Thoracic aorta (tissue), 2 donors: ENCODE measurements at regions not wholly inside any gene's neighbourhood (a gene's known extent, or its start where the extent isn't known, plus 50 kb on each side); places are given as distances from the start of the nearest gene placed in this dataset.

ENCODE experiments used
- ATAC-seq: fragments of 150-250 bp; one replicate; pipeline ENCODE4 v1.8.0; 2017; ENCODE audit warnings: low read depth; ENCODE audit not compliant: insufficient number of reproducible peaks, low FRiP score
- DNase-seq: peaks from one replicate; pipeline ENCODE4 v3.0.0-alpha.2; 2020; ENCODE audit warnings: low spot score
- H3K27ac ChIP-seq, 2 donors: fragments of 200-600 bp; sonication (generic); 1 replicate in 1 of 2; 2 replicates in 1 of 2; pipeline ENCODE4 v1.5.1; 2016; ENCODE audit warnings: mild to moderate bottlenecking in 2 of 2, moderate library complexity in 2 of 2
- H3K27me3 ChIP-seq: fragments of 200-600 bp; sonication (generic); replicated peaks from 2 replicates; pipeline ENCODE4 v1.6.0; 2016; ENCODE audit warnings: mild to moderate bottlenecking; ENCODE audit not compliant: insufficient read depth
- H3K36me3 ChIP-seq: fragments of 200-600 bp; sonication (generic); one replicate; pipeline ENCODE4 v1.5.1; 2016
- H3K4me1 ChIP-seq, 2 donors: fragments of 200-600 bp; sonication (generic); 1 replicate in 1 of 2; 2 replicates in 1 of 2; pipeline versions ENCODE4 v1.5.1 to v1.6.0; 2016; ENCODE audit warnings: low read depth in 2 of 2, mild to moderate bottlenecking in 1 of 2; ENCODE audit not compliant: control insufficient read depth in 1 of 2
- H3K4me3 ChIP-seq: fragments of 200-600 bp; sonication (generic); 2 replicates; pipeline ENCODE4 v1.5.1; 2016; ENCODE audit warnings: mild to moderate bottlenecking
- H3K9me3 ChIP-seq: fragments of 200-600 bp; sonication (generic); 2 replicates; pipeline ENCODE4 v1.5.1; 2016
- TF ChIP-seq, protein P1 (sequence below): fragments of 200-600 bp; sonication (generic); IDR thresholded peaks from one replicate; pipeline ENCODE4 v1.5.1; 2019; ENCODE audit warnings: antibody characterized with exemption

DNA sequence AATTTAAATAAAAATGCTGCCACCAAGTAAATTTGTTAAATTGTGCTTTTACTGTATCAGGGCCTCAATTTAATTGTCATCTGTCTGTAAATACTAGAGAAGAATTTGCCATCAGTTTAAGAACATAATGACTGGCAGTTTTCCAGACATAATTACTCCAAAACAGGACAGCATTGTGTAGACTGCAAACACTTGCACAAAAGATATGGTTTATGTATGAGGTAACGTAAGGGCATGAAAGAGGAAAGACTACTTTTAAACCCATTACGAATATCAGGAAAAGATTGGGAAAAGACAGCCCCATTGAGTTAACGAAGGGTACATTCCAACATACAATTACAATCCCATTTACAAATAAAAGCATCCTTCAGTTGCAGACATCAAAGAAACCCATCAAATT lies 59.8 kb upstream of the KRR1 start:
- H3K27me3 ChIP-seq, result no peaks in the 10 kb centered on the region
- no peak for DNase-seq
- TF ChIP-seq, protein P1, sequence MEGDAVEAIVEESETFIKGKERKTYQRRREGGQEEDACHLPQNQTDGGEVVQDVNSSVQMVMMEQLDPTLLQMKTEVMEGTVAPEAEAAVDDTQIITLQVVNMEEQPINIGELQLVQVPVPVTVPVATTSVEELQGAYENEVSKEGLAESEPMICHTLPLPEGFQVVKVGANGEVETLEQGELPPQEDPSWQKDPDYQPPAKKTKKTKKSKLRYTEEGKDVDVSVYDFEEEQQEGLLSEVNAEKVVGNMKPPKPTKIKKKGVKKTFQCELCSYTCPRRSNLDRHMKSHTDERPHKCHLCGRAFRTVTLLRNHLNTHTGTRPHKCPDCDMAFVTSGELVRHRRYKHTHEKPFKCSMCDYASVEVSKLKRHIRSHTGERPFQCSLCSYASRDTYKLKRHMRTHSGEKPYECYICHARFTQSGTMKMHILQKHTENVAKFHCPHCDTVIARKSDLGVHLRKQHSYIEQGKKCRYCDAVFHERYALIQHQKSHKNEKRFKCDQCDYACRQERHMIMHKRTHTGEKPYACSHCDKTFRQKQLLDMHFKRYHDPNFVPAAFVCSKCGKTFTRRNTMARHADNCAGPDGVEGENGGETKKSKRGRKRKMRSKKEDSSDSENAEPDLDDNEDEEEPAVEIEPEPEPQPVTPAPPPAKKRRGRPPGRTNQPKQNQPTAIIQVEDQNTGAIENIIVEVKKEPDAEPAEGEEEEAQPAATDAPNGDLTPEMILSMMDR, result no peak
- no peaks in the 10 kb centered on the region for H3K9me3 ChIP-seq
- no peak for ATAC-seq
- H3K36me3 ChIP-seq, result no peaks in the 10 kb centered on the region
- no peak overlapping the region for H3K4me3 ChIP-seq
- peaks cover 0 to 10% of the 10 kb centered on the region in 2 donors for H3K4me1 ChIP-seq
- no peak overlapping the region for H3K27ac ChIP-seq

DNA sequence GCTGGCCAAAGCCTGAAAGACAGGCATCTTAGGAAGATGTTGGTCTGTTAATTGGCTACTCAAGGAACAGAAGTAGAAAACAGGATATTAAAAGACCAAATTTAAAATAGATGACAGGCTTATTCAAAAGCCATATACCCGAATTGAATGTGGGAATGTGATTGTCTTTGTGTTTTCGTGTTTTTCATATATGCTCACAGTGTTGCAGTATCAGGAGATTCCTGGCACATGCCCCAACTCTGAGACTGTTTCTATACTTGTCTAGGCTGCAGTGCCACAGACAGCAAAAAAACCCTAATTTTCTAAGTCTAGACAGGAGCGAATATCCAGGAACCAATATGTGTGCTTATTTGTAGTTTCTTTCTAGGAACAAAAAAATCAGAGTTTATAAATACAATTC lies 57.4 kb upstream of the KRR1 start:
- Histone ChIP-seq H3K36me3 (no peaks in the 10 kb centered on the region), H3K9me3 (no peaks in the 10 kb centered on the region), H3K27me3 (no peaks in the 10 kb centered on the region), H3K27ac (no peak overlapping the region), H3K4me3 (no peak overlapping the region), H3K4me1 (peaks cover 0 to 10% of the 10 kb centered on the region in 2 donors)
- DNase-seq, result no peak
- no peak for ATAC-seq
- TF ChIP-seq, protein P1, result no peak

- ATAC-seq (no peak), DNase-seq (no peak)
- peaks cover 0 to 10% of the 10 kb centered on the region in 2 donors for H3K4me1 ChIP-seq
- TF ChIP-seq, protein P1, result no peak
- no peaks in the 10 kb centered on the region for H3K9me3 ChIP-seq
- no peaks in the 10 kb centered on the region for H3K36me3 ChIP-seq
- H3K4me3 ChIP-seq, result no peak overlapping the region
- no peaks in the 10 kb centered on the region for H3K27me3 ChIP-seq
- no peak overlapping the region for H3K27ac ChIP-seq
Measured at GRCh38 chr12:75568393-75568792, 57.0 kb upstream of the KRR1 start.

DNA sequence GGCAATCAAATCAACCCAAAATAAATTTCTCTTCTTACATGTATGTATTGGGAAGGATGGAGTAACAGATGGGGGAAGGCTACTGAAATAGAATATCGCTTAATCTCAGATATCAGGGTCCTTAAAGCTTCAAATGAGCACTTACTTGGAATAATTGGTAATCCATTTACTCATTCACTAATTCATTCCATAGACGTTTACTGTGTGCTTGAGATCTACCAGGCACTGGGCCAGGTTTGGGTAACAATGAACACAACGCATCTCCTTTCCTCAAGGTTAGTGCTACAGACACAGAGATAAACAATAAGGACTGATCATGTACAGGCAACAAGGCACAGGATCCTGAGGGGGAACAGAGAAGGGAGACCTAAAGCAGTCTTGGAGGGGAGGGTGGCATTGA lies 54.4 kb upstream of the KRR1 start:
- H3K4me1 ChIP-seq, result peaks cover 0 to 10% of the 10 kb centered on the region in 2 donors
- TF ChIP-seq, protein P1, result no peak
- no peak overlapping the region for H3K27ac ChIP-seq

GRCh38 chr12:75564852-75565251 lies 53.4 kb upstream of the KRR1 start:
- TF ChIP-seq, protein P1, result no peak
- Histone ChIP-seq H3K27ac (no peak overlapping the region), H3K27me3 (no peaks in the 10 kb centered on the region), H3K9me3 (no peaks in the 10 kb centered on the region), H3K4me3 (no peak overlapping the region), H3K36me3 (no peaks in the 10 kb centered on the region), H3K4me1 (peaks cover 0 to 10% of the 10 kb centered on the region in 2 donors)
- no peak for DNase-seq
- ATAC-seq, result no peak

More for the DNA sequence above, 54.4 kb upstream of the KRR1 start:
- Histone ChIP-seq H3K27me3 (no peaks in the 10 kb centered on the region), H3K36me3 (no peaks in the 10 kb centered on the region), H3K9me3 (no peaks in the 10 kb centered on the region), H3K4me3 (no peak overlapping the region)
- DNase-seq (no peak), ATAC-seq (no peak)
